ENCODE measurements at regions not wholly inside any gene's neighbourhood (a gene's known extent, or its start where the extent isn't known, plus 50 kb on each side); places are given as distances from the start of the nearest gene placed in this dataset.

GRCh38 chr17:72282439-72283029 lies 161.7 kb downstream of the SOX9 start:
- H3K27me3 ChIP-seq (ENCODE audit: control insufficient read depth in 2 of 2, insufficient read depth in 1 of 2, low read length in 1 of 2): no peaks in the 10 kb centered on the region
- H3K4me1 ChIP-seq (ENCODE audit: control insufficient read depth in 2 of 2, insufficient read depth in 2 of 2, low read length in 2 of 2): no peaks in the 10 kb centered on the region
- H3K4me3 ChIP-seq (ENCODE audit: low read length in 2 of 2): no peak overlapping the region
- 82% methylated on average over 3 of the region's 3 CpGs for WGBS
- H3K36me3 ChIP-seq (ENCODE audit: control insufficient read depth in 2 of 2, insufficient read depth in 2 of 2, low read length in 1 of 2): no peaks in the 10 kb centered on the region
- H3K27ac ChIP-seq (ENCODE audit: low read depth in 1 of 2, low read length in 1 of 2): no peak overlapping the region
- no peaks in the 10 kb centered on the region for H3K9me3 ChIP-seq (ENCODE audit: control insufficient read depth in 2 of 2, insufficient read depth in 1 of 2, low read length in 1 of 2)
- no peak for DNase-seq (ENCODE audit: low read depth in 6 of 9, low spot score in 9 of 9)

GRCh38 chr17:72284806-72285205 lies 164.0 kb downstream of the SOX9 start:
- H3K4me1 ChIP-seq (ENCODE audit: control insufficient read depth in 2 of 2, insufficient read depth in 2 of 2, low read length in 2 of 2): no peaks in the 10 kb centered on the region
- 82% methylated on average over 4 of the region's 4 CpGs for WGBS
- H3K36me3 ChIP-seq (ENCODE audit: control insufficient read depth in 2 of 2, insufficient read depth in 2 of 2, low read length in 1 of 2): no peaks in the 10 kb centered on the region
- H3K4me3 ChIP-seq (ENCODE audit: low read length in 2 of 2): no peak overlapping the region
- no peaks in the 10 kb centered on the region for H3K27me3 ChIP-seq (ENCODE audit: control insufficient read depth in 2 of 2, insufficient read depth in 1 of 2, low read length in 1 of 2)
- DNase-seq (ENCODE audit: low read depth in 6 of 9, low spot score in 9 of 9): no peak
- H3K27ac ChIP-seq (ENCODE audit: low read depth in 1 of 2, low read length in 1 of 2): no peak overlapping the region
- no peaks in the 10 kb centered on the region for H3K9me3 ChIP-seq (ENCODE audit: control insufficient read depth in 2 of 2, insufficient read depth in 1 of 2, low read length in 1 of 2)

- WGBS: 88% methylated on average over 4 of the region's 4 CpGs
- H3K9me3 ChIP-seq (ENCODE audit: control insufficient read depth in 2 of 2, insufficient read depth in 1 of 2, low read length in 1 of 2): no peaks in the 10 kb centered on the region
- no peak for DNase-seq (ENCODE audit: low read depth in 6 of 9, low spot score in 9 of 9)
- no peaks in the 10 kb centered on the region for H3K27me3 ChIP-seq (ENCODE audit: control insufficient read depth in 2 of 2, insufficient read depth in 1 of 2, low read length in 1 of 2)
- no peaks in the 10 kb centered on the region for H3K4me1 ChIP-seq (ENCODE audit: control insufficient read depth in 2 of 2, insufficient read depth in 2 of 2, low read length in 2 of 2)
- no peaks in the 10 kb centered on the region for H3K36me3 ChIP-seq (ENCODE audit: control insufficient read depth in 2 of 2, insufficient read depth in 2 of 2, low read length in 1 of 2)
- H3K4me3 ChIP-seq (ENCODE audit: low read length in 2 of 2): no peak overlapping the region
- no peak overlapping the region for H3K27ac ChIP-seq (ENCODE audit: low read depth in 1 of 2, low read length in 1 of 2)
Measured at GRCh38 chr17:72287586-72287985, 166.8 kb downstream of the SOX9 start.

GRCh38 chr17:72294487-72294893 lies 173.7 kb downstream of the SOX9 start:
- no peak overlapping the region for H3K27ac ChIP-seq (ENCODE audit: low read depth in 1 of 2, low read length in 1 of 2)
- H3K36me3 ChIP-seq (ENCODE audit: control insufficient read depth in 2 of 2, insufficient read depth in 2 of 2, low read length in 1 of 2): no peaks in the 10 kb centered on the region
- H3K4me1 ChIP-seq (ENCODE audit: control insufficient read depth in 2 of 2, insufficient read depth in 2 of 2, low read length in 2 of 2): no peaks in the 10 kb centered on the region
- no peaks in the 10 kb centered on the region for H3K27me3 ChIP-seq (ENCODE audit: control insufficient read depth in 2 of 2, insufficient read depth in 1 of 2, low read length in 1 of 2)
- H3K4me3 ChIP-seq (ENCODE audit: low read length in 2 of 2): no peak overlapping the region
- H3K9me3 ChIP-seq (ENCODE audit: control insufficient read depth in 2 of 2, insufficient read depth in 1 of 2, low read length in 1 of 2): no peaks in the 10 kb centered on the region
- no peak for DNase-seq (ENCODE audit: low read depth in 6 of 9, low spot score in 9 of 9)
- 91% methylated on average over 3 of the region's 3 CpGs for WGBS

GRCh38 chr17:72295916-72296315 lies 175.1 kb downstream of the SOX9 start:
- H3K27me3 ChIP-seq (ENCODE audit: control insufficient read depth in 2 of 2, insufficient read depth in 1 of 2, low read length in 1 of 2): no peaks in the 10 kb centered on the region
- WGBS: 90% methylated on average over 4 of the region's 4 CpGs
- no peak overlapping the region for H3K27ac ChIP-seq (ENCODE audit: low read depth in 1 of 2, low read length in 1 of 2)
- no peaks in the 10 kb centered on the region for H3K4me1 ChIP-seq (ENCODE audit: control insufficient read depth in 2 of 2, insufficient read depth in 2 of 2, low read length in 2 of 2)
- no peak overlapping the region for H3K4me3 ChIP-seq (ENCODE audit: low read length in 2 of 2)
- DNase-seq (ENCODE audit: low read depth in 6 of 9, low spot score in 9 of 9): no peak
- no peaks in the 10 kb centered on the region for H3K9me3 ChIP-seq (ENCODE audit: control insufficient read depth in 2 of 2, insufficient read depth in 1 of 2, low read length in 1 of 2)
- H3K36me3 ChIP-seq (ENCODE audit: control insufficient read depth in 2 of 2, insufficient read depth in 2 of 2, low read length in 1 of 2): no peaks in the 10 kb centered on the region

- 48% methylated on average over 1 of the region's 1 CpG for WGBS
- H3K27ac ChIP-seq (ENCODE audit: low read depth in 1 of 2, low read length in 1 of 2): no peak overlapping the region
- H3K27me3 ChIP-seq (ENCODE audit: control insufficient read depth in 2 of 2, insufficient read depth in 1 of 2, low read length in 1 of 2): no peaks in the 10 kb centered on the region
- DNase-seq (ENCODE audit: low read depth in 6 of 9, low spot score in 9 of 9): no peak
- H3K4me1 ChIP-seq (ENCODE audit: control insufficient read depth in 2 of 2, insufficient read depth in 2 of 2, low read length in 2 of 2): no peaks in the 10 kb centered on the region
- H3K36me3 ChIP-seq (ENCODE audit: control insufficient read depth in 2 of 2, insufficient read depth in 2 of 2, low read length in 1 of 2): no peaks in the 10 kb centered on the region
- no peak overlapping the region for H3K4me3 ChIP-seq (ENCODE audit: low read length in 2 of 2)
- H3K9me3 ChIP-seq (ENCODE audit: control insufficient read depth in 2 of 2, insufficient read depth in 1 of 2, low read length in 1 of 2): no peaks in the 10 kb centered on the region
Measured at GRCh38 chr17:72296456-72296855, 175.6 kb downstream of the SOX9 start.

- Histone ChIP-seq H3K9me3 (ENCODE audit: control insufficient read depth in 2 of 2, insufficient read depth in 1 of 2, low read length in 1 of 2) (no peaks in the 10 kb centered on the region), H3K4me1 (ENCODE audit: control insufficient read depth in 2 of 2, insufficient read depth in 2 of 2, low read length in 2 of 2) (no peaks in the 10 kb centered on the region), H3K27ac (ENCODE audit: low read depth in 1 of 2, low read length in 1 of 2) (no peak overlapping the region), H3K27me3 (ENCODE audit: control insufficient read depth in 2 of 2, insufficient read depth in 1 of 2, low read length in 1 of 2) (no peaks in the 10 kb centered on the region), H3K36me3 (ENCODE audit: control insufficient read depth in 2 of 2, insufficient read depth in 2 of 2, low read length in 1 of 2) (no peaks in the 10 kb centered on the region), H3K4me3 (ENCODE audit: low read length in 2 of 2) (no peak overlapping the region)
- 68% methylated on average over 9 of the region's 9 CpGs for WGBS
- no peak for DNase-seq (ENCODE audit: low read depth in 6 of 9, low spot score in 9 of 9)
Measured at GRCh38 chr17:72297326-72298115, 176.7 kb downstream of the SOX9 start.

- WGBS: 46% methylated on average over 4 of the region's 4 CpGs
- Histone ChIP-seq H3K27me3 (ENCODE audit: control insufficient read depth in 2 of 2, insufficient read depth in 1 of 2, low read length in 1 of 2) (no peaks in the 10 kb centered on the region), H3K9me3 (ENCODE audit: control insufficient read depth in 2 of 2, insufficient read depth in 1 of 2, low read length in 1 of 2) (no peaks in the 10 kb centered on the region), H3K27ac (ENCODE audit: low read depth in 1 of 2, low read length in 1 of 2) (no peak overlapping the region), H3K36me3 (ENCODE audit: control insufficient read depth in 2 of 2, insufficient read depth in 2 of 2, low read length in 1 of 2) (no peaks in the 10 kb centered on the region), H3K4me1 (ENCODE audit: control insufficient read depth in 2 of 2, insufficient read depth in 2 of 2, low read length in 2 of 2) (no peaks in the 10 kb centered on the region), H3K4me3 (ENCODE audit: low read length in 2 of 2) (no peak overlapping the region)
- no peak for DNase-seq (ENCODE audit: low read depth in 6 of 9, low spot score in 9 of 9)
Measured at GRCh38 chr17:72299100-72299499, 178.3 kb downstream of the SOX9 start.

GRCh38 chr17:72299592-72299991 lies 178.8 kb downstream of the SOX9 start:
- no peak for DNase-seq (ENCODE audit: low read depth in 6 of 9, low spot score in 9 of 9)
- WGBS: 59% methylated on average over 5 of the region's 5 CpGs
- H3K9me3 ChIP-seq (ENCODE audit: control insufficient read depth in 2 of 2, insufficient read depth in 1 of 2, low read length in 1 of 2): no peaks in the 10 kb centered on the region
- no peaks in the 10 kb centered on the region for H3K27me3 ChIP-seq (ENCODE audit: control insufficient read depth in 2 of 2, insufficient read depth in 1 of 2, low read length in 1 of 2)
- H3K4me3 ChIP-seq (ENCODE audit: low read length in 2 of 2): no peak overlapping the region
- no peak overlapping the region for H3K27ac ChIP-seq (ENCODE audit: low read depth in 1 of 2, low read length in 1 of 2)
- H3K4me1 ChIP-seq (ENCODE audit: control insufficient read depth in 2 of 2, insufficient read depth in 2 of 2, low read length in 2 of 2): no peaks in the 10 kb centered on the region
- H3K36me3 ChIP-seq (ENCODE audit: control insufficient read depth in 2 of 2, insufficient read depth in 2 of 2, low read length in 1 of 2): no peaks in the 10 kb centered on the region

Data from thymus (tissue), 11 donors.